Muscle of back (tissue), 3 donors: ENCODE measurements at regions not wholly inside any gene's neighbourhood (a gene's known extent, or its start where the extent isn't known, plus 50 kb on each side); places are given as distances from the start of the nearest gene placed in this dataset.

Experiments
- DNase-seq, 3 donors: peaks; one replicate each; pipeline versions ENCODE4 v3.0.0 to v3.0.0-alpha.2; 2013

DNA sequence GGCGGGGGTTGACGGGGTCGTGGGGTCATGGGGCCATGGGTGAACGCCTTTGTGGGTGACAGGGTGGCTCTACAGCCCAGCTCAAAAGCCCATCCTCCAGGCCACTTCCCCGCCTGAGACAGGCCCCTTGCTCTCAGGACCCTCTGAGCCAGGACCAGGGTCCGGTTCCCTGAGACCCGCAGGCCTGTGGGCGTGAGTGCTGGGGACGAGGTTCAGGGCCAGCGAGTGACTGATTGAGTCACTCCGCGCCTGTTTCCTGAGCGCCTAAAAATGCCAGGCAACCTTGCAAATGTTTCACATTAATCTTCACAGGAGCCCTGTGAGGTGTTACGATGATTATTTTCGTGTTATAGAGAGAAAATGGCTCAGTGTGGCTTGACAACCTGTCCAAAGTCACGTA, 97.8 kb downstream of the ZNF674 start:
- DNase-seq: no peak

GRCh38 chrX:46446727-46447378, 98.4 kb downstream of the ZNF674 start:
- peak; percentile 76 to 91 (median 87) for DNase-seq

DNA sequence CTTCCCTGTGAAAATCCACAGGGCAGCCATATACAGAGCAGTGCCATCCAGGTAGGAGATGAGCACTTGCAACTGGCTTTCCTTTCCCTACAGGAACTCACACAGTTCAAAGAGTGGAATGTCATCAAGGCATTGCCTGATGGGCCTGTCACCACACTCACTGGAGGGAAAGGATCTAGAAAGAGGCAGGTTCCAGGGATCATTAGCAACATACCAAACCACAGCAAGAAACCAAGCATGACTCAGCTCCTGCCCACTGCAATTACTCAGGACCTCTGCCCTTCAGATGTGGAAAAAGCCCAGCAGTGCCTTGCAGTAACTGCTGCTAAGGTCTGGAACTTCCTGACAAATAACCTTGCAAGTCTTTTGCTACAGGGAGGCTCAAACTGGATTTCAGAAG, 101.2 kb downstream of the ZNF674 start:
- DNase-seq: peak in 1 of 3 donors; percentile 32

GRCh38 chrX:46436744-46437143, 108.5 kb downstream of the ZNF674 start:
- DNase-seq: no peak

GRCh38 chrX:46433892-46434291, 111.3 kb downstream of the ZNF674 start:
- no peak for DNase-seq

DNA sequence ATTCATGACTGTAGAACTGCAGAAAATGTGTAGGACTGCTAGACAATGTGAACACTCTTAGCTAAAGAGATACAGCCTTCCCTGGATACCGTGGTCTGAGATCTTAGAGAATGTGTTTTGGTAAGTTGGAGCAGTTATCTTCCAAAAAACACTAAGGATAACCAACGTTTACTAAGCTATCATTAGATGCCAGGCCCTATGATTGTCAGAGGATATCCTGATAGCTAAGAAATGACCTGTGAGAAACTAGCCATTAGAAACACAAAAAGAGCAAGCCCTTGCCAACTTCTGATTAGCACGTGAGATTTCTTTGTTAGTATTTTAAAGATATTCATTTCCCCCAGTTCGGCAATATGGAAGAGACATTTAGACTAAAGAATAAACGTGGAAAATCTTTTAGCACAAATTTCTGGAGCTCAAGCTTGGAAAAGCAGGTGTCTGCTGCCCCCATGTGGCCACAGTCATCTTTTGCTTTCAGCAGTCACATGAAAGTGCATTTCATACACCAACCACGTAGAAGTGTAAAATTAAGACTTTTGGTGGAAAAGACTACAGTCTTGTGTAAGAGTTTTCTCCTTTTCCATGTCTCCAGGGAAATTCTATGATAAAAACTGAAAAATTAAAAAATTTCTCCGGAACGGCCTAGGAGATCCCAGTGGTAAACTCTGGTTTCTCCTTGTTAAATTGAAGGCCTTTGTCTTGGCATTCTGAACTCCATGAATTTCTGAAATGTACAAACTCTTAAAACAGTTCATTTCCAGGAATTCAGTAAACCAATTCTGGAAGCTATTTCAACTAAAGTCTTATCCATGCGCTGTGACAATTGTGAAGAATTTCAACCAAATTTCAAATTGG, 136.4 kb downstream of the ZNF674 start:
- DNase-seq: peak; percentile 32 to 73 (median 69)

DNA sequence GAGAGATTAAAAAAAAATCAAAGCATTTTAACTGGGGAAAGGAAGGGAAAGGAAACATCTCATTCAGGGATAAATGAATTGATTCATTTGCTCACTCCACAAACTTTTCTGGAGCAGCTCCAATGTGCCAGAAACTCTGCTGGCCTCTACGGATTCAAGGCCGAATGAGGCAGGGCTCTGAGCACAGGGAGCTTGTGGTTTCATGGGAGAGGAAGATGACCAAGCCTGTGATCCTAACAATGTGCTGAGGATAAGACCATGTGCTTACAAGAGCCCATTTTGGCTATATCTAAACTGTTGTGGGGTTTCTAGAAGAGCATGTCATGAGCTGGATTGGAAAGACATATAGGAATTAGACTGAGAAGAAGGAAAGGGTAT, 137.5 kb downstream of the ZNF674 start:
- no peak for DNase-seq

DNA sequence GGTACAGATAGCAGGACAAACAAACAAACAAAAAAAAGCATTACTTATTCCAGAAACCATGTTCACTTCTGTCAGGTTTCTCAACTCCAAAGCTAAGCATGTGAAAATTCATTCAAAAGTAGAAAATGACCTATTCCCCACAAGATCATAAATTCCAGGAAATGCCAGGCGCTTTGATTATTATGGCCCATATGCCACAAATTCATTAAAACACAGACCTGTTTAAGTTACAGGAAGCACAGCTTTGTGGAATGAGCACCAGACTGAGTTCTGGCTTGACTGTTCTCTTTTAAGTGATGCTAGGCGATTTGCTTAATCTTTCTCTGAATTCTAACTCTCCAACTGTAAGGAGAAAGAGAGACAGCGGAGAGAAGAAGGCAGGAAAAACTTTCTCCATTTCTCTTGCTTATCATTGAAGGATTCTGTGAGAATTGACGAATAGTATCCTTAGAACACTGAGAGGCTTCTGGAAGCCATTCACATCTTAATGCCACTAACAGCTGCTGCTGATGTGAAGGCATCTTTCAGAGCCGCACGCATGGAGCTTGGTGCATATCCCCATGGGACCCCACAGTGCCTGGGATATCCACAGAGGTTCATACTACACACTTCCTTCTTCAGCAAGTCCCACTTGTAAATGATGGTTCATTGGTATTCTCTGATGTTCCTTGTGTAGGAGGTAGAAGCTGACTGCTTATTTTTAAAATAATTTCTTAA, 138.0 kb downstream of the ZNF674 start:
- no peak for DNase-seq

- no peak for DNase-seq
These were observed 140.4 kb downstream of the ZNF674 start for GRCh38 chrX:46404774-46405173.

DNA sequence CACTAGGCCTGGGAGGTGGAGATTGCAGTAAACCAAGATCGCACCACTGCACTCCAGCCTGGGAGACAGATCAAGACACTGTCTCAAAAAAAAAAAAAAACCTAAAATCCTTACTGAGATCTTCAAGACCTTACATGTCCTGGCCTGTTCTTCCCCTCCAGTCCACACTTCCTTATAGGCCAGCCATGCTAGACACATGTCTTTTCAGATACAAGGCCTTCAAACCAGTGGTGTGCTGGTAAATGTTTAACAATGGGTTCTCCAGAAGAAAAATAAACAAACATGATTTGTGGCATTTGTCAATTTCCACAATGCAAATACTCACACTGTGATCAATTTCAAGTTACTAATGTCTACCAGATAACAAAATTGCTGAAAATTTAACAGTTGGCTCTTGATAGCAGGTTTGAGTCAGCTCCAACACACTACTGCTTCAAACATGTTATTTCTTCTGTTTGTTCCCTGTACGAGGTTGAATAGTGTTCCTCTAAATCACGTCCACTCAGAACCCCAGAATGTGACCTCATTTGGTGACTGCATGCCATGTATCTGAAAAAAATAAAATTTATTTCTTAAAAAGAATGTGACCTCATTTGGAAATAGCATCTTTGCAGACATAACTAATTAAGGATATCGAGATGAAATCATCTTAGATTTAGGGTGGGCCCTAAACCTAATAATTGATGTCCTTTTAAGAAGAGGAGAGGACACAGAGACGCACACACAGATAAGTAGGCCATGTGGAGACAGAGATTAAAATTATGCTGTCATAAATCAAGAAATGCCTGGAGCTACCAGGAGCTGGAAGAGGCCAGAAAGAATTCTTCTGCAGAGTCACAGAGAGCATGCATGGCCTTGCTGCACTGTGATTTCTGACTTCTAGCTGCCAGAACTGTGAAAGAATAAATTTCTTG, 144.4 kb downstream of the ZNF674 start:
- no peak for DNase-seq

DNA sequence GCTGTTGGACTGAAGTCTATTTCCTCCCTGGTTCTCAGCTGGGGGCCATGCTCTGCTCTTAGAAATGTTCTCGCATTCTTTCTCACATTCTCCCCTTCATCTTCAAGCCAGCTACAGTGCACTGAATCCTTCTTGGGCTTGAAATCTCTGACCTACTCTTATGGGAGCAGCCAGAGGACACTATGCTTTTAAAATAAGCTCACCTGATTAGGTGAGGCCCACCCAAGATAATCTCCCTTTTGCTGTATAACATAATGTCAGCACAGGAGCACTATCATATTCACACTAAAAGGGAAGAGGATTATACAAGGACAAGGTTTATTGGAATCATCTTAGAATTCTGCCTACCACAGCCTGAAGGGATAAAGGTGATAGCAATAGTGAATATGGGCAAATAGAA, 146.3 kb downstream of the ZNF674 start:
- no peak for DNase-seq

- DNase-seq: no peak
These were observed 147.1 kb downstream of the ZNF674 start for GRCh38 chrX:46398126-46398525.

- no peak for DNase-seq
These were observed 158.7 kb downstream of the ZNF674 start for GRCh38 chrX:46386511-46386910.

- no peak for DNase-seq
These were observed 162.2 kb downstream of the ZNF674 start for GRCh38 chrX:46383006-46383405.

DNA sequence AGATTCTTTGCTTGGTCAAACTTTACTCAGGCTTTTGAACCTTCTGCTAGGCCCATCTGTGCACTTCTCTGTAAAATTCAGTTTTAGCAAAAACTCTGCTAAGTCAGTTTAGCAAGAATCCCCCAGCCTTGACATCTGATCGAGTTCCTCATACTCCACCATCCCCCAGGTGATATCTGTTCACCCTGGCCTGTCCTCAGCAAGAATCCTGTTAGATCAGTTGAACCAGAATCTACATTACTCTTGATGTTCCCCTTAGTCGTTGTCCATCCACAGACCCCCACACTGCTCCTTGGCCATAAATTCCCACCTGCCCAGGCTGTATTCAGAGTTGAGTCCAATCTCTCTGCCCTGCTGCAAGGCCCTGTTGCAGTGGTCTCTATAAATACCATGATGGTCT, 162.6 kb downstream of the ZNF674 start:
- no peak for DNase-seq

GRCh38 chrX:46381630-46382029, 163.6 kb downstream of the ZNF674 start:
- DNase-seq: peak in 1 of 3 donors; percentile 10

DNA sequence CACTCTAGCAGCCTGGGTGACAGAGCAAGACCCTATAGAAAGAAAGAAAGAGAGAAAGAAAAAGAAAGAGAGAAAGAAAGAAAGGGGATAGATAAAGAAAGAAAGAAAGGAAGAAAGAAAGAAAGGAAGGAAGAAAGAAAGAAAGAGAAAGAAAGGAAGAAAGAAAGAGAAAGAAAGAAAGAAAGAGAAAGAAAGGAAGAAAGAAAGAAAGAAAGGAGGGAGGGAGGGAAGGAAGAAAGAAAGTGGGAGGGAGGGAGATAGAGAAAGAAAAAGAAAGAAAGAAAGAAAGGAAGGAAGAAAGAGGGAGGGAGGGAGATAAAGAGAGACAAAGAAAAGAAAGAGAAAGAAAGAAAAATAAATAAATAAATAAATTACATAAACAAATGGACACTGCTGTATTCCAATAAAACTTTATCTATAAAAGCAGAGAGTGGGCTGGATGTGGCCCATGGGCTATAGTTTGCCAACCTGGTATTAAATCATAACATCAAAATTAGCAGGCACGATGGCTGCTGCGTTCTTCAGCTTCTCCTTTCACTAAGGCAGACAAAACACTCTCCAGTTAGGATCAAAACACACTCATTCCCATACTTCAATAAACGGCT, 165.0 kb downstream of the ZNF674 start:
- no peak for DNase-seq

DNA sequence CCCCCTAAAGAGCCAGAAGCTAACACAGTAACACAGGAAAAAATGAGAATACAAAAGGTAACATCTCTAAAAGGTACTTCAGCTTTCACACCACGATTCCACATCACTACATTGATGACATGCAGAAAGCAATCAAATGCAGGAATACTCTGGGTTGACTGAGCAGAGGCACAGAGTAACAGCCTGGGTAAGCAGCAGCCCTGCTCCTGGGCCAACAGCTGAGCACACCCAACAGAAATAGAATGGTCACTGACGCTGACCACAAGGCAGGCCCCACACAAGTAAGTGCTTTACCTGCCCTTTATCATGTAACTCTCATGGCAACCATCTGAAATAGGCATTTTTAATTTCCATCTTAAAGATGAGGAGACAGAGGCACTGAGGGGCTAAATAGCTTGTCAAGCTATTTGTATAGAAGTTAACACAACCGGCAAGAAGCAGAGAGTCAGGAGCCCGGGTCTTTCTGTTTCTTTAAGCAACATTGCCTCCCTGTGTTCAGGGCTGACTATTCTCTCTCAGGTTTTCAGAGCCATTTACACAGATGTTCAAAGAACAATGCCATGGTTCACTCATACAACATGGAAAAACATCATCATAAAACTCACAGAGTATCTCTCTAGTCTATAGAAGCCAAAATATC, 168.9 kb downstream of the ZNF674 start:
- peak in 2 of 3 donors; percentile 23 to 29 for DNase-seq

DNA sequence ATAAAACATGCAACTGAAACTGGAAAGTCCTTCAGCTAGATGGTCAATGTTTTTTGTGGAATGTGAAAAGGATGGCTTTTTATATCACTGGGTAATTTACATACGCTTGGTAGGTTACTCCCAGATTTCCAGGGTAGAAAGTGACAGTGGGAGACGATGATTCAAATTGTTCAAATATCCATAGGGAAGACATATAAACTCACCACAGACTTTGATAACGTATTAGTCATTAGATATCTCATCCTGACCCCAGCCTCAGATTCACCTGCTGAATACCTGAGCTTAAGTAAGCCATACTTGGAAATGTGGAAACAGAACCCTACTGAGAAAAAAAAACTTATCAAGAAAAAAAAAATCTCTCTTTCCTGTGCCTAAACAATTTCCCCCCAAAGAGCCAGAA, 169.4 kb downstream of the ZNF674 start:
- no peak for DNase-seq

DNA sequence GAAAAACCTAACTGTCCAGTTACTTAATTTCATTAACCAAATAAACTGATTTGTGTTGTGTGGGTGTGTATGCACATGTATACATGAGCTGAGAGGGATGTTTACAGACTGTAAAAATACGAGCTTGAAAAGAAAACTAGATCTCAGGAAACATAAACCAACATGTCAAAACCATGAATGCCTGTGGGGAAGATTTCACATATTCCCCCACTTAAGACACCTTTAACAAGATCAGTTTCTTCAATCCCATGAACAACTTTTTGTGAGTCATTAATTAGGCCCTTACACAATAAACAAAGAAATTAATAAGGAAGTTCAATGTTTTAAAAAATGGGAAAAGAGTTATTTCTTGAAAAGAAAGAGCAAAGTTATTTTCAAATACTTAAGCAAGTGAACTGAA, 170.8 kb downstream of the ZNF674 start:
- DNase-seq: no peak

GRCh38 chrX:46367491-46367890, 177.7 kb downstream of the ZNF674 start:
- no peak for DNase-seq
